HCT116 (cell line): ENCODE measurements at regions not wholly inside any gene's neighbourhood (a gene's known extent, or its start where the extent isn't known, plus 50 kb on each side); places are given as distances from the start of the nearest gene placed in this dataset.

Experiments
- ATAC-seq: fragments of 200-7000 bp; cut with Tn5 transposase; 2 replicates; pipeline ENCODE4 v1.9.1; 2020; ENCODE audit warnings: mild to moderate bottlenecking, moderate library complexity
- BruUV-seq: library from RNA; stranded (reverse); fragments of 400-500 nt; replicated peaks from 2 replicates; lab custom pipeline; 2021; lab: Mats Ljungman, UMichigan
- CTCF ChIA-PET: fragments of 300-600 bp; sonication (Branson Sonifier 250); formaldehyde crosslinking; loops from one replicate; lab custom pipeline; 2021; ENCODE audit warnings: antibody characterized with exemption; lab: Charles Lee
- POLR2A ChIA-PET: fragments of 300-600, 350-600 bp; sonication (Branson Sonifier 250); formaldehyde crosslinking; loops from one replicate; lab custom pipeline; 2021; ENCODE audit warnings: antibody characterized with exemption; lab: Charles Lee
- RAD21 ChIA-PET, 2 experiments: fragments of 300-600 bp; sonication (Branson Sonifier 250); formaldehyde crosslinking; loops; one replicate each; lab custom pipeline; 2023; ENCODE audit warnings: low total read pairs in 2 of 2; ENCODE audit not compliant: uncharacterized antibody in 2 of 2, unreplicated experiment in 2 of 2, low non-redundant PET in 1 of 2; lab: Charles Lee
- DNase-seq: peaks from one replicate; pipeline ENCODE4 v3.0.0-alpha.2; 2010; ENCODE audit warnings: low read depth, low spot score
- H2AFZ ChIP-seq: fragments of 200-600 bp; shearing (Covaris generic), sonication (generic); 2 replicates; pipeline ENCODE4 v1.6.1; 2017; ENCODE audit warnings: low read depth, mixed run types, mixed read lengths, antibody characterized with exemption, low read length; ENCODE audit not compliant: poor library complexity, severe bottlenecking
- H3K27ac ChIP-seq: 2 replicates; pipeline ENCODE4 v1.5.1; 2012; ENCODE audit warnings: low read depth, low read length
- H3K27me3 ChIP-seq: fragments of 200-600 bp; sonication (generic); 2 replicates; pipeline ENCODE4 v1.6.1; 2016; ENCODE audit warnings: mixed run types, low read length, mixed read lengths; ENCODE audit not compliant: insufficient read depth
- H3K36me3 ChIP-seq, 2 experiments: fragments of 200-500 bp in 1 of 2; fragments of 200-600 bp in 1 of 2; sonication (Bioruptor generic) in 1 of 2; sonication (generic) in 1 of 2; 2 replicates each; pipeline versions ENCODE4 v1.5.1 to v1.6.1; 2014 to 2016; ENCODE audit warnings: low read length in 2 of 2, inconsistent platforms in 1 of 2, mixed read lengths in 1 of 2, mixed run types in 1 of 2; ENCODE audit not compliant: insufficient read depth in 2 of 2, control insufficient read depth in 1 of 2
- H3K4me1 ChIP-seq, 2 experiments: fragments of 200-600 bp in 1 of 2; sonication (generic) in 1 of 2; 2 replicates each; pipeline versions ENCODE4 v1.5.1 to v1.6.1; 2012 to 2017; ENCODE audit warnings: low read length in 2 of 2, inconsistent platforms in 1 of 2, mild to moderate bottlenecking in 1 of 2, mixed read lengths in 1 of 2, mixed run types in 1 of 2, moderate library complexity in 1 of 2; ENCODE audit not compliant: insufficient read depth in 2 of 2, control insufficient read depth in 1 of 2
- H3K4me2 ChIP-seq: fragments of 200-600 bp; sonication (generic); 2 replicates; pipeline ENCODE4 v1.6.1; 2017; ENCODE audit warnings: mixed run types, low read length, mixed read lengths
- H3K4me3 ChIP-seq, 2 experiments: fragments of 200-600 bp in 1 of 2; sonication (generic) in 1 of 2; replicated peaks in 1 of 2; 2 replicates each; pipeline ENCODE4 v1.5.1; 2011 to 2016; ENCODE audit warnings: low read length in 2 of 2, control low read depth in 1 of 2, low read depth in 1 of 2, mild to moderate bottlenecking in 1 of 2, mixed read lengths in 1 of 2, mixed run types in 1 of 2
- H3K79me2 ChIP-seq: fragments of 200-600 bp; sonication (generic); 2 replicates; pipeline ENCODE4 v1.6.1; 2017; ENCODE audit warnings: mild to moderate bottlenecking, mixed run types, low read length, moderate library complexity, mixed read lengths; ENCODE audit not compliant: insufficient read depth
- H3K9ac ChIP-seq: fragments of 200-600 bp; sonication (generic); 2 replicates; pipeline ENCODE4 v1.6.1; 2016; ENCODE audit warnings: low read length, mixed read lengths
- H3K9me2 ChIP-seq: fragments of 200-600 bp; sonication (generic), shearing (Covaris generic); 2 replicates; pipeline ENCODE4 v1.6.1; 2017; ENCODE audit warnings: mixed run types, mild to moderate bottlenecking, moderate library complexity; ENCODE audit not compliant: insufficient read depth
- H3K9me3 ChIP-seq, 2 experiments: fragments of 200-500 bp in 1 of 2; fragments of 200-600 bp in 1 of 2; sonication (Bioruptor generic) in 1 of 2; sonication (generic) in 1 of 2; 2 replicates each; pipeline ENCODE4 v1.6.1; 2014 to 2017; ENCODE audit warnings: low read length in 2 of 2, mixed read lengths in 2 of 2, inconsistent platforms in 1 of 2, low read depth in 1 of 2, mild to moderate bottlenecking in 1 of 2, mixed run types in 1 of 2, moderate library complexity in 1 of 2; ENCODE audit not compliant: control insufficient read depth in 1 of 2, insufficient read depth in 1 of 2
- H4K20me1 ChIP-seq: fragments of 200-600 bp; sonication (generic), shearing (Covaris generic); 2 replicates; pipeline ENCODE4 v1.6.1; 2017; ENCODE audit warnings: mixed run types, mild to moderate bottlenecking, moderate library complexity; ENCODE audit not compliant: insufficient read depth
- EGR1 ChIP-seq: IDR thresholded peaks from 2 replicates; pipeline ENCODE4 v1.6.1; 2012; ENCODE audit warnings: low read depth
- POLR2A ChIP-seq: IDR thresholded peaks from 2 replicates; pipeline ENCODE4 v1.7.0; 2011; ENCODE audit warnings: borderline replicate concordance; ENCODE audit not compliant: insufficient read depth, insufficient read length; ENCODE audit errors: extremely low read depth
- SRF ChIP-seq: IDR thresholded peaks from 2 replicates; pipeline ENCODE4 v1.6.1; 2012; ENCODE audit warnings: low read depth
- TCF7L2 ChIP-seq: IDR thresholded peaks from 2 replicates; pipeline ENCODE4 v1.7.0; 2011; ENCODE audit warnings: borderline replicate concordance, inconsistent platforms; ENCODE audit not compliant: insufficient read depth, insufficient read length; ENCODE audit errors: extremely low read depth
- intact Hi-C: fragments of 100-400 bp; cut with micrococcal nuclease; formaldehyde crosslinking; loops from 2 replicates; pipeline ENCODE4 v1.10.0; 2022

GRCh38 chr10:2165771-2166460 is 428.6 kb upstream of the ADARB2 start:
- TF ChIP-seq POLR2A: no peak
- TF ChIP-seq EGR1: no peak
- no peak for TF ChIP-seq SRF
- TF ChIP-seq TCF7L2: no peak
- no peak overlapping the region for H3K27ac ChIP-seq
- H3K4me1 ChIP-seq: no peaks in the 10 kb centered on the region
- no peaks in the 10 kb centered on the region for H4K20me1 ChIP-seq
- ChIA-PET POLR2A (no interaction called here), CTCF (no interaction called here), RAD21 (no interaction called here)
- H3K9ac ChIP-seq: no peak overlapping the region
- BruUV-seq: no TSS peak
- no peak overlapping the region for H2AFZ ChIP-seq
- H3K36me3 ChIP-seq: no peaks in the 10 kb centered on the region
- no peaks in the 10 kb centered on the region for H3K79me2 ChIP-seq
- DNase-seq (no peak), ATAC-seq (no peak)
- peaks cover 15 to 26% of the 10 kb centered on the region in 2 experiments; a peak in 3 of 4 replicates for H3K9me3 ChIP-seq
- intact Hi-C loops: no loop called here
- H3K9me2 ChIP-seq: no peaks in the 10 kb centered on the region
- H3K4me3 ChIP-seq: no peak overlapping the region
- H3K4me2 ChIP-seq: no peak overlapping the region
- H3K27me3 ChIP-seq: no peaks in the 10 kb centered on the region

DNA sequence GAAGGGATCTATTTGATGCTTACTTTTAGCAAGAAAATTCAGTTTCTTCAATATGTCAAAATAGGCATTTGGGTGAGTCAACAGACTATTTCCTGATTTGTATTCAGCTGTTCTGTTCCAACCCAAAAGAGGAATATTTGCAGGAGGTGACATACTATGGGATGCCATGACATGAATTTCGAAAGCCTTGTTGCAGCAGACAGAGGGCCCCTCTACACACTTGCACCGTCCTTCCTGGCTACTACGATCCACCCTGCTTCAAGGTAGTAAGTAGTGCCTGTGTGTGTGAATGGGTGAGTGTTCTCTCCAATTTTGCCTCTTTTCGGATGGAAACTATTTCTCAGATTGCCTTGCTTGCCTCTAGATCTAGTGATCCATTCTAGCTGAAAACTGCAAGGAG is 413.0 kb upstream of the ADARB2 start:
- Histone ChIP-seq H2AFZ (no peak overlapping the region), H3K9me3 (peaks cover 7 to 22% of the 10 kb centered on the region in 2 experiments; a peak in 2 of 4 replicates), H3K4me2 (no peak overlapping the region), H3K36me3 (no peaks in the 10 kb centered on the region), H3K4me1 (no peaks in the 10 kb centered on the region), H3K9ac (no peak overlapping the region), H3K9me2 (no peaks in the 10 kb centered on the region), H3K27ac (no peak overlapping the region), H4K20me1 (no peaks in the 10 kb centered on the region), H3K27me3 (no peaks in the 10 kb centered on the region), H3K4me3 (no peak overlapping the region), H3K79me2 (no peaks in the 10 kb centered on the region)
- no TSS peak for BruUV-seq
- intact Hi-C loops: no loop called here
- ChIA-PET RAD21 (no interaction called here), POLR2A (no interaction called here), CTCF (no interaction called here)
- DNase-seq: no peak
- no peak for ATAC-seq
- no peak for TF ChIP-seq TCF7L2
